K562 (cell line): ENCODE measurements at regions not wholly inside any gene's neighbourhood (a gene's known extent, or its start where the extent isn't known, plus 50 kb on each side); places are given as distances from the start of the nearest gene placed in this dataset.

Experiments used
- ATAC-seq: fragments of 200-7000 bp; cut with Tn5 transposase; 3 replicates; pipeline ENCODE4 v1.9.1; 2020; ENCODE audit warnings: moderate library complexity
- BruUV-seq: library from RNA; stranded (reverse); fragments of 400-500 nt; replicated peaks from 2 replicates; lab custom pipeline; 2021; lab: Mats Ljungman, UMichigan
- CTCF ChIA-PET: fragments of 300-600 bp; formaldehyde crosslinking; extraction: SDS; loops from one replicate; lab custom pipeline; 2021; ENCODE audit warnings: low intra/inter-chr PET ratio; lab: Yijun Ruan, JAX
- POLR2A ChIA-PET: fragments of 300-600, 350-650 bp; sonication (Branson Sonifier 250); formaldehyde crosslinking; extraction: SDS; loops from one replicate; lab custom pipeline; 2021; ENCODE audit warnings: antibody characterized with exemption, inconsistent platforms; lab: Yijun Ruan, JAX
- DNase-seq, 4 experiments: peaks; one replicate each; pipeline versions ENCODE4 v3.0.0 to v3.0.0-alpha.2; 2011 to 2018; ENCODE audit warnings: low spot score in 3 of 4, mixed read lengths in 3 of 4; ENCODE audit errors: extremely low read depth in 1 of 4
- FAIRE-seq: peaks from 2 replicates; lab custom pipeline; 2011; peaks lifted over from hg19 to GRCh38; lab: Jason Lieb, UNC
- H2AFZ ChIP-seq: 2 replicates; pipeline ENCODE4 v1.6.0; 2011; ENCODE audit warnings: low read depth, low read length, control low read depth, inconsistent platforms
- H3K27ac ChIP-seq: fragments of 200-600 bp; 3 replicates; pipeline ENCODE4 v1.8.0; 2011; ENCODE audit warnings: low read depth, mild to moderate bottlenecking, control low read depth, inconsistent platforms, low read length, moderate library complexity, mixed read lengths; ENCODE audit errors: extremely low read depth
- H3K27me3 ChIP-seq, 2 experiments: fragments of 300-600 bp in 1 of 2; 2 replicates in 1 of 2; 3 replicates in 1 of 2; pipeline versions ENCODE4 v1.6.0 to v1.8.0; 2011; ENCODE audit warnings: inconsistent platforms in 2 of 2, low read length in 2 of 2, mild to moderate bottlenecking in 1 of 2, mixed read lengths in 1 of 2, moderate library complexity in 1 of 2; ENCODE audit not compliant: control insufficient read depth in 2 of 2, insufficient read depth in 2 of 2
- H3K36me3 ChIP-seq: fragments of 300-600 bp; 3 replicates; pipeline ENCODE4 v1.8.0; 2011; ENCODE audit warnings: mild to moderate bottlenecking, low read length, inconsistent platforms; ENCODE audit not compliant: control insufficient read depth, insufficient read depth
- H3K4me1 ChIP-seq, 2 experiments: fragments of 200-600 bp in 1 of 2; replicated peaks in 1 of 2; 2 replicates in 1 of 2; 3 replicates in 1 of 2; pipeline versions ENCODE4 v1.5.1 to v1.8.0; 2011; ENCODE audit warnings: inconsistent platforms in 2 of 2, low read length in 2 of 2, mild to moderate bottlenecking in 1 of 2, mixed read lengths in 1 of 2, moderate library complexity in 1 of 2; ENCODE audit not compliant: control insufficient read depth in 2 of 2, insufficient read depth in 2 of 2
- H3K4me2 ChIP-seq: 2 replicates; pipeline ENCODE4 v1.6.1; 2011; ENCODE audit warnings: low read length, control low read depth, inconsistent platforms, mixed read lengths; ENCODE audit not compliant: insufficient read depth
- H3K4me3 ChIP-seq: fragments of 200-600 bp; sonication (generic), shearing (Covaris generic); 2 replicates; pipeline ENCODE4 v1.5.1; 2016; ENCODE audit warnings: control low read depth, inconsistent platforms
- H3K79me2 ChIP-seq: fragments of 200-600 bp; 3 replicates; pipeline ENCODE4 v1.8.0; 2011; ENCODE audit warnings: low read length, inconsistent platforms; ENCODE audit not compliant: control insufficient read depth, insufficient read depth
- H3K9ac ChIP-seq, 2 experiments: 2 replicates each; pipeline versions ENCODE4 v1.6.0 to v1.6.1; 2011; ENCODE audit warnings: low read depth in 2 of 2, low read length in 2 of 2, control low read depth in 1 of 2, inconsistent platforms in 1 of 2, mild to moderate bottlenecking in 1 of 2, mixed read lengths in 1 of 2; ENCODE audit not compliant: insufficient read depth in 1 of 2
- H3K9me1 ChIP-seq: one replicate; pipeline ENCODE4 v1.6.0; 2011; ENCODE audit warnings: inconsistent platforms, mild to moderate bottlenecking, low read length, moderate library complexity; ENCODE audit not compliant: control insufficient read depth, insufficient read depth
- H3K9me3 ChIP-seq: replicated peaks from 2 replicates; pipeline ENCODE4 v1.5.1; 2011; ENCODE audit warnings: low read depth, low read length, inconsistent platforms; ENCODE audit not compliant: control insufficient read depth, insufficient read depth
- H4K20me1 ChIP-seq: replicated peaks from 2 replicates; pipeline ENCODE4 v1.6.1; 2011; ENCODE audit warnings: low read length, inconsistent platforms, mixed read lengths; ENCODE audit not compliant: control insufficient read depth, insufficient read depth
- GTF2A2 ChIP-seq: IDR thresholded peaks from 2 replicates; pipeline ENCODE4 v1.6.1; 2016; ENCODE audit warnings: mild to moderate bottlenecking, missing genetic modification characterization, missing compliant biosample characterization
- NEUROD1 ChIP-seq: fragments of 150-350 bp; IDR thresholded peaks from 2 replicates; pipeline ENCODE4 v1.6.1; 2014; ENCODE audit warnings: borderline replicate concordance, low read length, low read depth; ENCODE audit not compliant: partially characterized antibody
- PHB ChIP-seq: fragments of 250-450 bp; sonication (Bioruptor Pico); IDR thresholded peaks from 2 replicates; pipeline ENCODE4 v1.5.0; 2021
- RFX7 ChIP-seq: fragments of 250-450 bp; sonication (Bioruptor Pico); IDR thresholded peaks from 2 replicates; pipeline ENCODE4 v1.5.1; 2021; ENCODE audit warnings: mild to moderate bottlenecking
- ZNF57 ChIP-seq: fragments of 450-650 bp; formaldehyde crosslinking; IDR thresholded peaks from 2 replicates; pipeline ENCODE4 v1.4.0; 2020; ENCODE audit warnings: mild to moderate bottlenecking, moderate library complexity
- WGBS: fragments of 100-300 bp; shearing (Covaris generic); methylation state at CpG from one replicate; pipeline ENCODE4 v1.1.6; 2016; ENCODE audit warnings: low coverage, mixed read lengths; ENCODE audit not compliant: insufficient coverage; ENCODE audit errors: missing lambda C conversion rate; 5-methylcytosine and 5-hydroxymethylcytosine counted together
- in situ Hi-C: fragments of 300-500 bp; cut with MboI; formaldehyde crosslinking; loops from 4 replicates; pipeline ENCODE4 v1.15.0; 2018; ENCODE audit warnings: inconsistent platforms, mixed read lengths
- intact Hi-C: fragments of 100-400 bp; cut with micrococcal nuclease; formaldehyde crosslinking; loops from 2 replicates; pipeline ENCODE4 v1.14.2; 2022
- TF ChIP-seq, protein P1 (sequence below), 2 experiments: IDR thresholded peaks; 2 replicates each; pipeline ENCODE4 v1.6.1; 2011; ENCODE audit warnings: borderline replicate concordance in 1 of 2, control low read depth in 1 of 2, low read depth in 1 of 2, low read length in 1 of 2, mild to moderate bottlenecking in 1 of 2, mixed read lengths in 1 of 2, moderate library complexity in 1 of 2; ENCODE audit not compliant: insufficient read depth in 1 of 2, insufficient read length in 1 of 2, poor library complexity in 1 of 2, severe bottlenecking in 1 of 2; ENCODE audit errors: extremely low read depth in 1 of 2

DNA sequence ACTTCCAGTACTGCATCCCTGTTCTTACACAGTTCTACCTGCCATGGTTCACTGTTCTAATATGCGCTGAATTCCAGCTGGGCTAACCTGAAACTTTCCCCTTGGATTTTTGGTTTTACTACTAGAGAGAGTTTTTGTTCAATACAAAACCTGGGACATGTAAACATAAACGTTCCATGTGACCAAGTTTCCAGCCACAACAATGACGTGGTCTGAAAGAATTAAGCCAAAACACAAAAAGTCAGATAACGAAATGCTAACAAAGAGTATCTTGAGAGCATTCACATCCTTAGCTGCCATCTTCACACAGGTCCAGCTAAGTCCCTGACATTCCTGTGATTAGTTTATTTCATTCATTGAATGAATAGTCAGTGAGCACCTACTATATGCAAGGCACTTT lies 467.0 kb upstream of the PKDCC start:
- ChIA-PET POLR2A (no interaction called here), CTCF (no interaction called here)
- Histone ChIP-seq H3K9me3 (no peaks in the 10 kb centered on the region), H3K4me3 (no peak overlapping the region), H3K4me2 (no peak overlapping the region), H3K4me1 (no peaks in the 10 kb centered on the region), H3K79me2 (no peaks in the 10 kb centered on the region), H4K20me1 (no peaks in the 10 kb centered on the region), H3K27me3 (no peaks in the 10 kb centered on the region), H2AFZ (no peak overlapping the region), H3K36me3 (no peaks in the 10 kb centered on the region), H3K27ac (no peak overlapping the region), H3K9me1 (no peaks in the 10 kb centered on the region), H3K9ac (no peak overlapping the region)
- DNase-seq = no peak
- no peak for TF ChIP-seq GTF2A2 (tag)
- TF ChIP-seq PHB = no peak
- TF ChIP-seq, protein P1, sequence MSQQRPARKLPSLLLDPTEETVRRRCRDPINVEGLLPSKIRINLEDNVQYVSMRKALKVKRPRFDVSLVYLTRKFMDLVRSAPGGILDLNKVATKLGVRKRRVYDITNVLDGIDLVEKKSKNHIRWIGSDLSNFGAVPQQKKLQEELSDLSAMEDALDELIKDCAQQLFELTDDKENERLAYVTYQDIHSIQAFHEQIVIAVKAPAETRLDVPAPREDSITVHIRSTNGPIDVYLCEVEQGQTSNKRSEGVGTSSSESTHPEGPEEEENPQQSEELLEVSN (IDR thresholded peaks at IDR 0.05; ENCODE audit: borderline replicate concordance in 1 of 2, extremely low read depth in 1 of 2, insufficient read depth in 1 of 2, insufficient read length in 1 of 2, low read depth in 1 of 2, low read length in 1 of 2, poor library complexity in 1 of 2, severe bottlenecking in 1 of 2) = no peak
- no peak for TF ChIP-seq ZNF57 (CRISPR knock-in tag)
- no peak for TF ChIP-seq NEUROD1
- TF ChIP-seq RFX7 (CRISPR knock-in tag) = no peak
- WGBS = 1% methylated on average over 4 of the region's 4 CpGs
- in situ Hi-C loops (no loop called here), intact Hi-C loops (no loop called here)
- no peak for ATAC-seq
- no peak for FAIRE-seq
- no TSS peak for BruUV-seq
